ENCODE measurements at regions not wholly inside any gene's neighbourhood (a gene's known extent, or its start where the extent isn't known, plus 50 kb on each side); places are given as distances from the start of the nearest gene placed in this dataset.
"Not testable (repeated sequence)": the region's sequence is repeated elsewhere in the genome, so short reads cannot be mapped to it uniquely, and the experiment has no call there.

DNA sequence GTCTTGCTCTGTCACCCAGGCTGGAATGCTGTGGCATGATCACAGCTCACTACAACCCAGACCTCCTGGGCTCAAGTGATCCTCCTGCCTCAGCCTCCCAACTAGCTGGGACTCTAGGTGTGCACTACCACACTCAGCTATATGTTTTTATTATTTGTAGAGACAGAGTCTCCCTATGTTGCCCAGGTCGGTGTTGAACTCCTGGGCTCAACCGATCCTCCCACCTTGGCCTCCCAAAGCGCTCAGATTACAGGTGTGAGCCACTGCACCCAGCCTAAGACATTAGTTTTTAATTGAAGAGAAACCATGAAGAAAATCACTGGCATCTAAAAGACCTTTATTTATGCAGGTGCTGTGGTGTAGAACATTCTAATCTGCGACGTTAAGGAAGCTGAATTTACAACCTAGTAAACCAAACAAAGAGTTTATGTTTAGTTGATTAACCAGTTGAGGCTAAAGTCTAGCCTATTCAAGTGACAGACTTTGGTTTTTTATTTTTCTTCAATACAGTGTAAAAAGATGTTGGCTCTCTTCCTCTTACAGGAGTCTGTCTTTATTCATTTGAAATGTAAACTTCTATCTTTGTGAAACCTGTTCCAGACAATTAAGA is 52.5 kb upstream of the NBL1 start:
- FAIRE-seq, result no peak

GRCh38 chr1:19585507-19585906 is 58.6 kb upstream of the NBL1 start:
- FAIRE-seq, result no peak

DNA sequence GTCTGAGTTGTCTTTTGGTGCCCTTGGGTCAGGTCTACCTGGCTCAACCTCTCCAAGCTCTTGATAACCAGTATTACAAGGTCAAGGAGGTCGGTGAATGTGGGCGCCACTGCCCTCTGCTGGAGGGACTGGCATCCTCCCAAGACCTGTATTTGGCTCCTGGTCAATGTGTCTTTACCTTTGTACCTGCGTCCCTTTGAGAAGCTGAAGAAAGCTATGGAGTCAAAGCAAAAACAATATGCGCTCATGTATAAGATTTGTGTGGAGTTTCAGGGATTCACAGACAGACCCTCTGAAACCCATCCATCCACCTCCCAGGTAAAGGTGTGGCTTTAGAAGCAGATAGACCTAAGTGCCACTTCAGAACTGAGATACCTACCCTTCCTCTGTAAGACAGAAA is 61.8 kb upstream of the NBL1 start:
- FAIRE-seq, result no peak

GRCh38 chr1:19581381-19581780 is 62.7 kb upstream of the NBL1 start:
- no peak for FAIRE-seq

DNA sequence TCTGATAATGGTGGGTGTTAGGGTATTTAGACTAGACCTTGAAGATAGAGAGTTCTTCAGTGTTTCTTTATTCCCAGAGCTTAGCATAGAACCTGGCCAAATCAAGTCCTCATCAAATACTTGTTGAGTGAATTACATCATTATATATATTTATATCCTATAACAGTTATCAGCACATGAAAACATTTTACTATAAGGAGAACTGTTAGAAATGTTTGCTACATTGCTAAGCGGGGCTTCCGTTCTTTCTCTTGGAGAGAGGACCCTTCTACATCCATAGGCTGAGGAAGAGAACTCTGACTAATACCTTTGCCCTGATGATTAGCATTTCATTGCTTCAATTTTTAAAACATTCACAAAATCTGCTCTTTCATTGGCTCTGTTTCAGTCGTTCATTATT is 66.5 kb upstream of the NBL1 start:
- no peak for FAIRE-seq

DNA sequence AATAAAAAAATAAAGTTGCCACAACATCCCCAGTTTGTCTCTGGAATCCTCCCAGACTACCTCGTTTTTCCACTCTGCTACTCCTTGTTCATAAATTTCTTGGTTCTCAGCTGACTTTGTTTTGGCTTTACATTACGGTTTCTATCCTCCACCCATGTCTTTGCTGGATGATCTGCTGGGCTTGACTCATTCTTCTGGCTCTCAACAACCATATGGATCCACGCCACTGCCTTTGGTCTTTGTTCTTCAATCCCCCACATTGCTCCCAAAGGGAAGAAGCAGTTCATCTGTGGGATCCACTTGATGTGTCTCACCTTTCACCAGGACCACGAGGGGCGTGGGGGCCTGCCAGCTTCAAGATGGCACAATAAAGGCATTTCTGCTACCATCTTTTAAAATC is 67.1 kb upstream of the NBL1 start:
- no peak for FAIRE-seq

DNA sequence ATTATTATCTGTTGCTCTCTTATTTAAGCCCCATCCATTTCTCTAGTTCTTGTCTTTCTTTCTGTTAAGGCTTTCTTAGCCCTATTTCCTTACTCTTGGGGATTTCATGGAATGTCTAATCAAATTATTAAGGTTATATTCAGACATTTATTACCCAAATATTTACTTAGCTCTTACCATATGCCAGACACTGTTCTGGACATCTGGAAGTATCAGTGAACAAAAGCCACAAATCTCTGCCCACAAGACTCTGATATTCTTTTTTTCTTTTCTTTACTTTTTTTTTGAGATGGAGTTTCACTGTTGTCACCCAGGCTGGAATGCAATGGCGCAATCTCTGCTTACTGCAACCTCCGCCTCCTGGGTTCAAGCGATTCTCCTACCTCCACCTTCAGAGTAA is 74.3 kb upstream of the NBL1 start:
- no peak for FAIRE-seq

DNA sequence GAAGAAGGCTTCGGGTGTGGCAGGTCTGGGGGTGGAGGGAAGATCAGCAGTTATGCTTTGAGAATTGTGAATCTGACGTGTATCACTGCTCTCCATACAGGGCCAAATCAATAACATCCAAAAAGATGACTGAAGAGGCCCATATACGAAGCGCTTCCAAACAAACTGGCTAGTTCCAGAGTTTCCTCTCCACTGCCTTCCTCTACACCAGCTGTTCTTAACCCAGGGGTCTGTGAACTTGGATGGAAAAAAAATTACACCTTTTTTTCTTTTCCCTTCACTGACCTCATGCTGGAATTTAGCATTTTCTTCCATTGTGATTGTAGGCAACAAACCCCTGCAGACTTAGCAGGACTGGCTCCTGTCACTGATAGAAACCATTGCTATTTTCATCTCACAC is 77.1 kb upstream of the NBL1 start:
- no peak for FAIRE-seq

DNA sequence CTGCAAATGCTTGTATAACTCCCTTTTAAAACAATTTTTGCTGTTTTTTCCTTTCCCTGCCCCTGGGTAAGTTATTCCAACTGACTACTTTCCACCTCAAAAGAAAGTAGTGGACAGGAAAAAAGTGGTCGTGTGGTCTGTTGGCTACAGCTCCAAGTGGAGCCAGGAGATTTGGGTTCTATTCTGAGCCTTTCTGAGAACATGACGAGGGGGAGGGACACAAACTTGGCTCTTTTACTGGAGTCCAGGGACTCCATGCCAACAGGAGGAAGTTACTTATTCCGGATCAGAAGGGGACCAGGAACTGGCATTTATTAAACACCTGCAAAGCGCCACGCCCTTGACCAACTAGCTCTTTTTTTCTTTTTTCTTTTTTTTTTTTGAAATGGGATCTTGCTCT is 79.0 kb upstream of the CAPZB start:
- FAIRE-seq, result no peak

DNA sequence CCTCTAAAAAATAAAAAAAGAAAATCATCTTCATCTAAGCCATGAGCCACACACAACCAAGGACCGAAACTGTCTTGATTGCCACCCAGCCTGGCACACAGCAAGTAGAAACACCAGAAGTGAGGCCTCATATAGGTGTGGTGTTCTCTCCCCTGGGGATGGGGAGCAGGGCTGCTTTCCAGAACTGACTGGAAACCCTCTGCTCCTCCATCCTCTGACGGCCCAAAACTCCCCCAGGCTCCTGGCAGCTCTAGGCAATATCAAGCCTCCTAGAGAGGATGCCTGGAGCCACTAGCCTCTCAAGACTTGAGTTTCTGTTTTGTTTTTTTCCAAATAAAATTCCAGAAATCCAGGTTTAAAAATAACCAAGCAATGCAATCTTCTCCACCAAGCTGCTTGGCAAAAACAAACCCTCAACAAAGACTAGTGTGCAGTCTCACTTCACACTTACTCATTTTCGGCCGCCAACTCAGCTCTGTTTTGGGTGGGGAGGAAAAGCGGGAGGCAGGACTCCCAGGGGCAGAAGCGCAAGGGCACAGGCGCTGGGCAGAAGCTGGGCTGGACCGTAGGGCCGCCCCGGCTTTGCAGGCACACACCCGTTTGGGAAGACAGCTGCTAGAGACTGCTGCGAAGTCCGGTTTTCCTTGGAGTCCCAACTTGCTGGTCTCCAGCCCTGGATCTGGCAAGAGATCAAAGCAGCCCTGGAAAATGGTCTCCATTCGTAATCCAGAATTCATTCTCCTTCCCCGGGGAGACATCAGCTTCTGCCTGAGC is 78.2 kb upstream of the CAPZB start:
- no peak for FAIRE-seq

DNA sequence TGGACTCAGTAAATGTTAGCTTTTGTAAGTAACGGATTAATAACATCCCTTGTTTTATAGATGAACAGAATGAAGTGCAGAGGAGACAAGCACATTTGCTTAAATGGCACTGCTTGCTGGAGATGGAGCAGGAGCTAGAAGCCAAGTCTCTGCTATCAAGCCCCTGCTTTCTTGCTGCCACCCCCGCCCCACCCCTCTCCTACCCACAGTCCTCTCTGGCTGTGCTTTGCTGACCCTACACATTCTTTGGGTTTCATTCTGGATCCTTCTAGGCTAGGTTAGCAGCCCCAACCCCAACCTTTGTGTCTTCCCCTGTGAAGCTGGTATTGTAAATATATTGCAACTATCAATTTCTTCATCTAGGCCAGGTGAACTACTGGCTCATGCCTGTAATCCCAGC is 77.5 kb upstream of the CAPZB start:
- no peak for FAIRE-seq

DNA sequence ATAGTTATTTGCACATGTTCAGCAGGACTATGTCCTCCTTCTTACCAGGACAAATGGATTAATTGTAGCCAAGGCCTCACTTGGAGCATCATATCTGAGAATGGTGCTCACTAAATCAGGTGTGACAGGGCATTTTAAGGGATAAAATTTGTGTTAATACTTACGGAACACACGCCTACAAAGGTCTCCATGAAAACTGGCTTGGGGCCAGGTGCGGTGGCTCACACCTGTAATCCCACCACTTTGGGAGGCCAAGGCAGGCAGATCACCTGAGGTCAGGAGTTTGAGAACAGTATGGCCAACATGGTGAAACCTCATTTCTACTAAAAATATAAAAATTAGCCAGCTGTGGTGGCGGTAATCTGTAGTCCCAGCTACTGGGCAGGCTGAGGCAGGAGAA is 75.1 kb upstream of the CAPZB start:
- no peak for FAIRE-seq

DNA sequence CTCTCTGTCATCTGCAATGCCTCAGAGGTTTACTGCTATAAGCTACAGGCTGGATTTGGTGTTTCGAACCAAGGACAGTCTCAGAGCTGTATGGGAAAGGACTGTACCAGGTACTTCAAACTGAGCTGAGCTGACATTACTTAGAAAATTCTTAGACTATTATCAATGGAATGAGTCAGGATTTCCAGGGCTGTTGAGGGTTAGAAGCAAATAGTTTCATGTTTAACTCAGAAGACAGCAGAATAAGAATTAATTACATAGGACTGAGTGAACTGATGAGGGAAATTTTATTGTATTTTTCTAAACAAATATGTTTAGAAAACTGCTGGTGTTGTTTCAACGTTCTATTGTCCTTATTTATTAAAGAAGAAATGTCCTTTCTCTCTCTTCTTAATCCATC is 74.3 kb upstream of the CAPZB start:
- FAIRE-seq, result no peak

GRCh38 chr1:19557609-19558051 is 72.3 kb upstream of the CAPZB start:
- no peak for FAIRE-seq

DNA sequence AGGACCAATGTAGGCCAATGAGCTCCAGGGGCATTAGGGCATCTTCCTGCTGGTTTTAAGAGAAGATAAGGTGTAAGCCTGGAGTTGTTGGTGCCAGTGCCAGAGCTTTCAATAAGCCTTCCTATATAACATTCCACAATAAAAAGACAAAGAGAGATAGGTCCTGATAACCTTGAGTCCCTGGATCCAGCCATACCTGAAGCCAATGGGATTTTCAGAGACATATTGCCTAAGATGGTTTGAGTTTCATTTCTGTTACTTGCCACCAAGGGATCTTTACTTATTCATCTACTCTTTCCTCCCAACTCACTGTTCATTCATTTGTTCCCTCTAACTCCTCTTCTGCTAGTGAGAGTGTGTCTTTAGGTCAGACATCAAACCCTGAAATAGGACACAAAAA is 68.8 kb upstream of the CAPZB start:
- no peak for FAIRE-seq

DNA sequence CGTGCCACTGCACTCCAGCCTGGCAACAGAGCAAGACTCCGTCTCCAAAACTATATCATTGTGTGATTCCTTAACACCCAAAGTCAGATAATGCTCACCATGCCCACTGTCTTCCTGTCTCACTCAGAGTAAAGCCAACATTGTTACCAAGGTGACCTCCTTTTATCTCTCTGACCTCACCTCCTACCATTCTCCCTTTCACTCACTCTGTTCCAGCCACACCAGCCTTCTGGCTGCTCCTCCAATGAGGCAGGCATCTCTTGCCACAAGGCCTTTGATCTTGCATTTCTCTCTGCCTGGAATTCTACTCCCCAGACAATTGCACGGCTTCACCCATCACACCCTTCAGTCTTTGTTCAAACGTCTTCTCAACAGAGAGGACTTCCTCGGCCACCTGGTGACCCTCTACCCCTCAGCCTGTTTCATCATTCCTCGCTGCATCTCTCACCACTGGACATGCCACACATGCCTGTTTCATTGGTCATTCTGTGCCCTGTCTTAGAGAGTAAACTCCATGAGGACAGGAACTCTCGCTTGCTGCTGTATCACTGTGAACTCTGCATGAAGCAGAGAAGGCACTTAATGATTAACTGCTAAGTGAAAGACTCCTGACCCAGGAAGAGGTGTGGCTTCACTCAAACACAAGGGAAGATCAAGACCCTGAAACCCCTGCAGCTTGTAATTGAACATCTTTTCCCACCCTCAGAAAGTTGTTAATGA is 67.1 kb upstream of the CAPZB start:
- no peak for FAIRE-seq

- not testable (repeated sequence) for FAIRE-seq
Measured at GRCh38 chr1:19551837-19552236, 66.5 kb upstream of the CAPZB start.

DNA sequence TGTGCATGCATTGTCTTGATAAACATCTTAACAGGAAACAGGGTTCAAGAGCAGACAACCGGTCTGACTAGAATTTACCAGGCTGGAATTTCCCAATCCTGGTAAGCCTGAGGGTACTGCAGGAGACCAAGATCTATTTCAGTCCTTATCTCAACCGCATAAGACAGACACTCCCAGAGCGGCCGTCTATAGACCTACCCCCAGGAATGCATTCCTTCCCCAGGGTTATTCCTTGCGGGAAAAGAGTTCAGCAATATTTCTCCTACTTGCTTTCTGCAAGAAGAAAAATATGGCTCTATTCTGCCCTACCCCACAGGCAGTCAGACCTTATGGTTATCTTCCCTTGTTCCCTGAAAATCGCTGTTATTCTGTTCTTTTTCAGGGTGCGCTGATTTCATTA is 65.1 kb upstream of the CAPZB start:
- not testable (repeated sequence) for FAIRE-seq

DNA sequence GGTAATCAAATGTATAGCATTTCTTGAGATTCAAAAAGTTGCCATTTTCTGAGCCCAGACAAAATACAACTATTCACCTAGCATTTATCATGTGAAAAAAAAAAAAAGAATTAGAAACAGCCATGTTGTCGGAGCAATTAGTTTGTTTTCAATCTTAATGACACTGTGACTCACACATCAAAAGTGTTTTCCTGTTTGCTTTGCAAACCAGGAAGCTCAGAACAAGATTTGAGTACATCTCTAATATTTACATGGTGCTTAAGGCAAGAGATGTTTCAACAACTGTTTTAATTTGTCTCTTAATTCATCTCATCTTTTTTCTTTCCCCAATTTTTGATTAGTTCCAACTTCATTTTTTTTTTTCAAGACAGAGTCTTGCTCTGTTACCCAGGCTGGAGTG is 62.5 kb upstream of the CAPZB start:
- peak; percentile 86 for FAIRE-seq

DNA sequence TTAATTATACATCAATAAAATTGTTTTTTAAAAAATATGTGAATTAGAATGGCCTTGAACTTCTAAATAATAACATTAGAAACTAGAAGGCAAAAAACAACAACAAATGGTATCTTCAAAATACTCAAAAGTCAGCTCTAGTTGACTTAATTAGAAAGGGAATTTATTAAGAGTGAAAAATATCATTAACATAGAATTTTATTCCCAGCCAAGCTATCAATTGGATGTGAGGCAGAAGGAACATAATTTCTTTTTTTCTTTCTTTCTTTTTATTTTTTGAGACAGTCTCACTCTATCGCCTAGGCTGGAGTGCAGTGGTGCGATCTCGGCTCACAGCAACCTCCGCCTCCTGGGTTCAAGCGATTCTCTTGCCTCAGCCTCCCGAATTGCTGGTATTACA is 51.2 kb upstream of the CAPZB start:
- no peak for FAIRE-seq

- FAIRE-seq, result no peak
Measured at GRCh38 chr1:19535214-19535613, 49.9 kb upstream of the CAPZB start.
